ENCODE measurements at regions not wholly inside any gene's neighbourhood (a gene's known extent, or its start where the extent isn't known, plus 50 kb on each side); places are given as distances from the start of the nearest gene placed in this dataset.

GRCh38 chr2:35783723-35784122 lies 571.9 kb upstream of the CRIM1 start:
- Histone ChIP-seq H3K36me3 (no peaks in the 10 kb centered on the region), H3K4me3 (no peak overlapping the region), H3K4me1 (ENCODE audit: control insufficient read depth in 1 of 2, low read depth in 2 of 2) (no peaks in the 10 kb centered on the region), H3K9me3 (no peaks in the 10 kb centered on the region), H3K27me3 (replicated peaks; ENCODE audit: insufficient read depth) (no peaks in the 10 kb centered on the region), H3K27ac (no peak overlapping the region)
- no peak for ATAC-seq (ENCODE audit: insufficient number of reproducible peaks, low FRiP score, low read depth)
- no peak for TF ChIP-seq CTCF (IDR thresholded peaks at IDR 0.05)
- no peak for DNase-seq (ENCODE audit: low spot score)

GRCh38 chr2:35741556-35741955 lies 614.0 kb upstream of the CRIM1 start:
- no peaks in the 10 kb centered on the region for H3K36me3 ChIP-seq
- H3K27ac ChIP-seq = no peak overlapping the region
- H3K9me3 ChIP-seq = no peaks in the 10 kb centered on the region
- DNase-seq (ENCODE audit: low spot score) = no peak
- ATAC-seq (ENCODE audit: insufficient number of reproducible peaks, low FRiP score, low read depth) = no peak
- no peak for TF ChIP-seq CTCF (IDR thresholded peaks at IDR 0.05)
- no peaks in the 10 kb centered on the region for H3K4me1 ChIP-seq (ENCODE audit: control insufficient read depth in 1 of 2, low read depth in 2 of 2)
- no peaks in the 10 kb centered on the region for H3K27me3 ChIP-seq (replicated peaks; ENCODE audit: insufficient read depth)
- no peak overlapping the region for H3K4me3 ChIP-seq

GRCh38 chr2:35731674-35732073 lies 623.9 kb upstream of the CRIM1 start:
- no peaks in the 10 kb centered on the region for H3K27me3 ChIP-seq (replicated peaks; ENCODE audit: insufficient read depth)
- TF ChIP-seq CTCF (IDR thresholded peaks at IDR 0.05) = no peak
- H3K9me3 ChIP-seq = no peaks in the 10 kb centered on the region
- DNase-seq (ENCODE audit: low spot score) = no peak
- no peak for ATAC-seq (ENCODE audit: insufficient number of reproducible peaks, low FRiP score, low read depth)
- H3K4me3 ChIP-seq = no peak overlapping the region
- no peaks in the 10 kb centered on the region for H3K36me3 ChIP-seq
- H3K4me1 ChIP-seq (ENCODE audit: control insufficient read depth in 1 of 2, low read depth in 2 of 2) = no peaks in the 10 kb centered on the region
- no peak overlapping the region for H3K27ac ChIP-seq

- DNase-seq (ENCODE audit: low spot score) (no peak), ATAC-seq (ENCODE audit: insufficient number of reproducible peaks, low FRiP score, low read depth) (no peak)
- H3K4me1 ChIP-seq (ENCODE audit: control insufficient read depth in 1 of 2, low read depth in 2 of 2) = no peaks in the 10 kb centered on the region
- TF ChIP-seq CTCF (IDR thresholded peaks at IDR 0.05) = no peak
- no peaks in the 10 kb centered on the region for H3K27me3 ChIP-seq (replicated peaks; ENCODE audit: insufficient read depth)
- H3K27ac ChIP-seq = no peak overlapping the region
- H3K4me3 ChIP-seq = no peak overlapping the region
- H3K36me3 ChIP-seq = no peaks in the 10 kb centered on the region
- H3K9me3 ChIP-seq = no peaks in the 10 kb centered on the region
These were observed 640.7 kb upstream of the CRIM1 start for GRCh38 chr2:35714883-35715282.

GRCh38 chr2:35708411-35708923 lies 647.1 kb upstream of the CRIM1 start:
- Histone ChIP-seq H3K27ac (no peak overlapping the region), H3K36me3 (no peaks in the 10 kb centered on the region), H3K9me3 (no peaks in the 10 kb centered on the region), H3K4me1 (ENCODE audit: control insufficient read depth in 1 of 2, low read depth in 2 of 2) (no peaks in the 10 kb centered on the region), H3K4me3 (no peak overlapping the region), H3K27me3 (replicated peaks; ENCODE audit: insufficient read depth) (no peaks in the 10 kb centered on the region)
- DNase-seq (ENCODE audit: low spot score) (no peak), ATAC-seq (ENCODE audit: insufficient number of reproducible peaks, low FRiP score, low read depth) (no peak)
- no peak for TF ChIP-seq CTCF (IDR thresholded peaks at IDR 0.05)
